HG03135 (cell line): ENCODE measurements at regions not wholly inside any gene's neighbourhood (a gene's known extent, or its start where the extent isn't known, plus 50 kb on each side); places are given as distances from the start of the nearest gene placed in this dataset.
A peak's percentile ranks its signal among the peaks of the same experiment; 100 is the strongest.

ENCODE experiments used
- ATAC-seq: cut with Tn5 transposase; IDR thresholded peaks from one replicate; pipeline ENCODE4 v1.9.1; 2021; ENCODE audit warnings: mild to moderate bottlenecking, moderate library complexity; ENCODE audit not compliant: unreplicated experiment

DNA sequence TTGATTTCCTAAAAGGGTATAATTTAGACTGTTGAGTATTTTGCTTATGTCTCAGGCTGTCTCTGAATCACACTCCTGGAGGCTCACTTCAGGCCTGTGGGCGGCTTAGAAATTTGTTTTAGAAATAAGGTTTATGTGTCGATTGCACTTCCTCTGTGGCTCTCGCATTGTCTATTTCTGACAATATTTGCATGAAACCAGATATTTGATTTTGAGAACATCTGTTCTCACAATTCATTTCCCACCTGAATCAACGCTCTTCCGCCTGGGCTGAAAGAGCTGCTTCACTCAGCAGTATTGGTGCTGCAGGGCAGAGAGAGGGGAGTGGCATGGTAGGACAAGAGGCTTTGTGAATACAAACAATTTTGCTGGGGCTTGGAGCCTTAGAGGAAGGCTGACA, 262.0 kb downstream of the ADRA2A start:
- peak; percentile 82 for ATAC-seq

DNA sequence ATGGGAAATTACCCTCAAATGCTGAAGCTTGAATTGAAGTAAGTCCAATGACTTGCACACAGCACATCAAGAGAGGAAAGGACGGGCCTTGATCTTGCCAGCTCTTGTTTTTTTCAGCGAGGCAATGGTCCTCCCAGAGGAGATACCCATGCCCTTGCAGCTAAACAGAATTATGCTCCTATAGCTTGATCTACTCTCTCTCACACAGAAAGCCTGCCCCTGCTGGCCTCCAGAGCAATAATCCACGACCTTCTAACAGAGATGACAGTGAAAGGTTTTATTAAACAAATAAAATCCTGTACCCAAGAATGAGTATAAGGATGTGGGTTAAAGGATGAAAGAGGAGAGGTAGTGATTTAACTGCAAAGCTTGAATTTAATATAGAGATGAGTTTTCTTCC, 268.0 kb downstream of the ADRA2A start:
- no peak for ATAC-seq

DNA sequence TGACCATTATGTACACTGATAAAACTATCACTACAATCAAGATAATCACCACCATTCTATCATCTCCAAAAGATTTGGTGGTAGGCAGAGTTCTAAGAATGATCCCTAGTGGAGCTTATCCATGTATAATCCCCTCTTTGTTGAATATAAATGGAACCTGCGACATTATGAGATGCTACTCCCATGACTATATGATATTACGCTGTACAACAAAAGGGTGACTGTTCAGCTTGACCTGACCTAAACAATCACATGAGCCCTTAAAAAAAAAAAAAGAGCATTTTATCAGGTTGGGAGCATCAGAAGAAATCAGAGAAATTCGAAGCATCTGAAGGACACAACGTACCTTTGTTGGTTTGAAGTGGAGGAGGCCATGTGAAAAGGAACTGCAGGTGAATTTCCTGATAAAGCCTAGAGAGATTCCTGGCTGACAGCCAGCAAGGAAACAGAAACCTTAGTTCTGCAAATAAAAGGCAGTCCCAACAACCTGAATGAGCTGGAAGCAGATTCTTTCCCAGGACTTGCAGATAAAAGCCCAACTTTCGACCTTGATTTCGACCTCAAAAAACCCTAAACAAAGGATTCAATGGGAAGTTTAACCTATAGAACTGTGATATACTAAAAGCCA, 270.7 kb downstream of the ADRA2A start:
- no peak for ATAC-seq

DNA sequence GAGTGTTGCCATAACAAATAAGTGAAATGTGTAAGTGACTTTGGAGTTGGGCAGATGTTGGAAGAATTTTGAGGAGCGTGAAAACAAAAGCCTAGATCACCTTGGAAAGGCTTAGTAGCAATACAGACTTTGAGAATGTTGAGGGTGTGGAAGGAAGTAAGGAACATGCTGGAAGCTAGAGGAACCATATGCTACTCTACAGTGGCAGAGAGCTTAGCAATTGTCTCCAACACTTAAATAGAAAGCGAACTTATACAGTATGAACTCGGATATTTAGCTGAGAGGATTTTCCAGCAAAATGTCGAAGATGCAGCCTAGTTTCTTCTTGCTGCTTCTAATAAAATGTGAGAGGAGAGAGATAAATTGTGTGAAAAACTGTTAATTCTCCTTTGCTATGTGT, 271.2 kb downstream of the ADRA2A start:
- no peak for ATAC-seq

DNA sequence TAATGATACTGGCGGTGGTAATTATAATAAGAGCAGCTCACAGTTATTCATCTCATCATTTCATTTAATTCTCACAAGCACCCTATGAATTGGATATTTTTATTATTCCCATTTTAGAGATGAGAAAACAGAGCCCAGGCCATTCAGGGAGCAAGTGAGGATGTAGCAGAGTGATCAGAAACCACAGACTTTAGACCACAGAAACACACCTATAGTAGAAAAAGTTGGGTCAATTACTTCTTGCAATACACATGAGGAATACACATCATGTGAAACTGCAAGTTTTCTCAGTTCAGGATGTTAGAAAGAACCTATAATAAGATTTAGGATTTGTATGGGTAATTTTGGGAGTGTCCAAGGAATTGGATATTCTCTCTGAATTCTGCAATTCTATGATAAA, 278.0 kb downstream of the ADRA2A start:
- ATAC-seq = no peak

DNA sequence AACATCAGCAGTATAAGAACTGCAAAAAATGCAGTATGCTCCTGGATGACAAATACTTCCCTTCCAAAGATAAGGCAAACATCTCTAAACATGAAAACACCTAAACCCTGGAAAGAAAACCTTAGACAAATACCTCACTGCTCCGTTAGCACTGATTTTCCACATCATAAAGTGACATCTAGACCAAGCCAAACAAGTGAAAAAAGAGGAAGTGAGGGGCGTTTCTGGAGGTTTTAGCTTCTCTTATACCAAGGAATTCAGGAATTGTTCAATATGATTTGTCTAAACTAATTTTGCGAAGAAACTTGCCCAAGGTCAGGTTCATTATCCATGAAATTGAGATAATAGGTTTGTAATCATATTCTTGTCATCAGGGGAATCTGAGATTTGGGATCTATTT, 279.7 kb downstream of the ADRA2A start:
- ATAC-seq = no peak

DNA sequence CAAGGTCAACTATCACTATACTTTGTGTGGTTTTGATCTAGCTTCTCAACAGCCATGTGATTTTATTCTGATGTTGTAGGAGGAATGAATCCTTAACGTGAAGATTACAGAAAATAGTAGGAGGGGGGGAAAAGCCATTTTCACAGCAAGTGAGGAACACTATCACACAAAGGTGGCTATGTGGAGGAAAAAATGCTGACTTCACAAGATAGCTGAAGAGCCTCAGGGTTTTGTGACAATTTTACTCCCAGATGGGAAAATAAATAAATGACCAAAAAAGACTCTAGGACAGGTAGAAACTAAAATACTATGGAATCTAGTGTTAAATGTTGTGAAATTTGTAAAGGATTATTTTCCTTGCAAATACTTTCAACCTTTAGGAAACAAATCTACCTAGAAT, 281.0 kb downstream of the ADRA2A start:
- no peak for ATAC-seq

DNA sequence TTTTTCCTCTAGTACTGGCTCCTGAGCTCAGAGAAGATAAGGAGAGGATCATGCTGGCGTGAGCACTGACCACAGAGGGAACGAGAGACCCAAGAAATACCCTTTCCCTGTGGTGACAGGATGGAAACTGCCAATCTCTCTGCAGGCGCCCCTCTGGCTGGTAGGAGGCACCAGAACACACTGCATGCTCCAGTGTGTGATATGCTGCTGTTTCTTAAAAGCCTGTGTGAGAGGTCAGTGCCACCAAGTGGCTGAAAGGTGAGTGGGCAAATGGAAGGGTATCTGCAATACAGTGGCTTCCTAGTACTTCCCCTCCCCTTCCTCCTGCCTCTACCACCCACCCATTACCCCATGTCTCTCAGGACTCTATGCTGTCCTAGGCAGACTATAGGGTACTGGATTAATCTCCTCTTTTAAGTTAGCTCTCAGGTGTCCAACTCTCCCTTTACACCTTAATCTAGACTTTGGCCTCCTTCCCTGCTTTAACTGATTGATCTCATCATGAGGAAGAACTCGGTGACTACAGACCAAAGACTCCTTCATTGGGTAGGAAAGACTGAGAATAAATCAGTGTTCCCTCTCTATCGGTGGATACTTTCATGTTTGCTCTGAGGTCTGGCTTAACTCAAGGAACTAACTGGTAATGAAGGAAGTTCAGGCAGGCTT, 283.6 kb downstream of the ADRA2A start:
- ATAC-seq = peak; percentile 85

DNA sequence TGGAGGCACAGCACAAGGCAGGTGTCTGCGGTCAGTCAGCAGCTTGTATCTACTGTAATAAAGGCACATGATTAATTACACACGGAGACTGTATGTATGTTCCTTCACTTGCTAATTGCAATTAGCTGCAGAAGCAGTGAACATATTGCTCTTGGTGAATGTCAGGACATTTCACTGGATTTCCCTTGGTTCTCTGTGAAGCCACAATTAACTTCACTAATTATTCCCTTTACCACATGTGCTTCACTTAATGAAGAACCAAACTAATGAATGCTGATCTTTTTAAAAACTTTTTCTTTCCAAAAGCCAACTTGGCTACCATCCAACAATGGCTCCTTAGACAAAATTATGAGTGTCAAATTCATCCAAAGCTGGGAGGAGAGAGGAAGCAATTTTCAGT, 290.7 kb downstream of the ADRA2A start:
- no peak for ATAC-seq

DNA sequence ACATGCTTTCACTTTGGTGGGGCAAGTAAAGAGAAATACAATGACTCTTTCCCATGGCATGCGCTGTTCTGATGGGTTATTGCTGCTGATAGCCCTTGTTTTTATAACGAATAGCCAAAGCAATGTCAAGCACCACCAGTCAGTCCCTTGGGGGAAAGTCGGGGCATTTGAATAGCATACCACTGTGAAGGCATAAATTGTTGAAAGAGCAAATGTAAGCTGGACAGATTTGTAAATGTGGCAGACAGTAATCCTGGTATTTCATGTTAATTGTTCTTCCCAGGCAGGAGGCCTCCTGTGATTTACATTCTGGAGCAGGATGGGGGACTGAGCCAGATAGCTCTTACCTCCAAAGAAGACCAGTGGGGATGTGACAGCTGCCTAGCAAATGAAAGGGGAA, 293.3 kb downstream of the ADRA2A start:
- no peak for ATAC-seq

DNA sequence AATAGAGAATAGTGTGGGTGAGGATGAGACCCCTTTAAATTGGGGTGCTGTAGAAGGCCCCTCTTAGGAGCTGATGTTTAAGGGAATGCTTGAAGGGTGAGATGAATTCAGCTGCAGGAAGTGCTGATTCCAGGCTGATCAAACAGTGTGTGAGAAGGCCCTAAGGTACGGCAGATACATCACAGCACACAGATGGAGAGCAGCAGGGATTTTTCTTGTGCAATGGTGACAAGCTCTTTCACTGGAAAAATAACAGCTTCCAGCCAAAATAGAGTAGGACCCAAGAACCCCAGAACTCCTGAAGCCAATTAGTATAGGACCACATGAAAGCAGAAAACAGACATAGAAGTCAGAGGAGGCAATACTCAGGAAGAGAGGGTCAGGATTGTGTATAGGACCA, 296.9 kb downstream of the ADRA2A start:
- ATAC-seq = no peak

DNA sequence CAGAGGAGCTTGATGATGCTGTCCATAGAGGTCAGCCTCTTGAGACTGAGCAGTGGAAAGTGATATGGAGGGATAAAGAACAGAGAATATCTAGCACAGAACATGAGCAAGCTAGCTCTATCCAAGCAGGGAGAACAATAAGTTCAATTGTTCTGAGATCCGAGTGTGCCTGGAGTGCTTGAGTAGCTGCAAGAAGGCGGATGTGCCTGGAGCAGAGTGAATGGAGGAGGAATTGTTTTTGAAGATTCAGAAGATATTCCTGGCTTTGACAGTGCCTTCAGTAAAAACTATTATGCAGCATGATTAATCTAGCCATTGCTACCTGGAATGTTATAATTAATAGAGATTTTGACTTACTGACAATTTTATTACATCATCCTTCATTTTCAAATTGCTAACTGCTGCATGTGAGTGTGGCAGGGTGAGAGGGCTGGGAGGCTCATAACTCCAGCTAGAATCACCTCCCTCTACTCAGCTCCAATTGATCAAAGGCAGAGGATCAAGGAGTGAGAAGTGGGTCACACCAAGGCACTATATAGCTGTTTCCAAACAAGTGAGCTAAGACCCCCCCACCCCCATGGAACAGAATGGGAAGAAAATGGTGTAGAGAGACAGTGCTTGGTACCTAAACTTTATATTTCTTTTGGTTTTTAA, 302.8 kb downstream of the ADRA2A start:
- no peak for ATAC-seq

DNA sequence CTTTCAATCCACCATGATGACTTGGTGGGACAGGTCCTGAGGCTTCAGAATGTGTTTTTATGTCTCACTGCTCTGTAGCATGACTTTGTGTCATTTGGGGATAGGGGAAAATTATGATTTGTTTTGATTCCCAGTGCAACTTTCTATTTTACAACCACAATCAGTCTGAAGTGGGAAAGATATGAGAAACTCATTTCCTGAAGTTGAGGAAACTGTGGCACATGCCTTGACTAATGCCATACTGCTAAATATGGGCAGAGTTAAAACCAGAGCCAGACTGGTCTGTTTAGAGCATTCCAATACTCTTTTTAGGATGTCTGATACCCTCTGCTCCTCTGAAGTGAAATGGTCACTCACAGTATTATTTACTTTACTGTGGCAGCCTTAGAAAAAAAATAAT, 307.7 kb downstream of the ADRA2A start:
- ATAC-seq = no peak

DNA sequence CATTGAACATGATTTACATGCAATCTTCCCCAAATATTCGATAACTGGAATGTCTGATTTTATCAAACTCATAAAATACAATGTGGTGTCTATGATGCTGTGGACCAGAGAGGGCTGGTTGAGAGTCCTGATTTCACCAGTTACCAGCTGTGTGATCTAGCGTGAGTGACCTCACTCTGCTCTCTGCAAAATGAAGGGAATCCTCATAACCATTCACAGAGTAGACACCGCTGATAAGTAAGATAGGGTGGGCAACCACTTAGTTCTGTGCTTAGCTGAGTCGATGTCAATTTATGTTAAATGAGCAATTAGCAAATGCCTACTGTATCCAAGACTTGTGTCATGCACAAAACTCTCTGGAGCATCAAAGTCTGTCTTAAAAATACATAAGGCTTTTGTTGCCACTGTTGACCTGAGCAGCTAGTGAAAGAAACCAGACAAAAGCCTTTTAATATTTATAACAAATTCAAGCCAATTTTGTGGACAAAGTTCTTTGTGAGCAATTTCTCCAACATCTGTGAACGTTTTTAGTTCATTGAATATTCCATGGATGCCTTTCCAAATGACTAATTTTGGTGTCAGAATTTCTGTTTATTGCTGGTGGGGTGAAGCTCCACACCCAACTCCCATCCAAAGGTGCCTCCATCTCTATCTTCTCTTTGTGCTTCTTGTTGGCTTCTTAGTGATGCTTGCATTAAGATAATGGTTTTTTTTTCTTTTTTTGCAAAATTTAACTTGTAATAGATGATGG, 314.2 kb downstream of the ADRA2A start:
- no peak for ATAC-seq

DNA sequence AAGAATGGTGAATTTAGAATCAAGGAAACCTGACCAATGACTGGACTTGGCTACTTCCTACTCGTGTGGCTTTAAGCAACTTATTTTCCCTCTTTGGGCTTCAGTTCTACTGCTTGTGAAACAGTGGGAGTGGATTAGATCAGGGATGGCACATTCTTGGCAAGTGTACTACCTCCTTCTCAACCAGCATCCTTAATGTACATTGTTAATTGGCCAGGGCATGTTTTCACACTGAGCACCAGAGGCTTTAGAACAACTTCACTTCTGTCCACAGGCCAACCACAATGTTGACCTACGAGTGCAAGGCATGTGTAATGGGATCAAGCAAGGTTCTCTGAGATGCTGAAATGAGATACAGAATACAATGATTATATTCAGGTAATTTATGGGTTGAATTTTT, 315.3 kb downstream of the ADRA2A start:
- no peak for ATAC-seq

DNA sequence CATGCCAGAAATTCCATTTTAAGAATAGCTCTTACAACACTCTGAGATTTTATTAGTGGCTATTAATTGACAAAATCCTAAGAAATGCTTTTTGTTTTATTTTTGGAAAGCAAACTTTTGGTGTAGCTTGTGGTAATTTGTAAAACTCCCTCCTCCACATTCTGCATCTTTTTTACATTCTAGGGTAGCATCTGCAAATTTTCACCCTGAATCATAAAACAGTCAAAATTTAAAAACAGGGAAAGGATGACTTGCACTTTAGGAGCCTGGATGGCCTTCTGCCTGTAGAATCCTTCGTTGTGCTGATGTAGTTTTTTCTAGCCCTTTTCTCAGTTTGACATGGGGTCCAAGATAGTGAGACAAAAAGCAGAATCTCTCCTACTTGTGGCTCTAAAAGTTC, 316.1 kb downstream of the ADRA2A start:
- ATAC-seq = no peak

DNA sequence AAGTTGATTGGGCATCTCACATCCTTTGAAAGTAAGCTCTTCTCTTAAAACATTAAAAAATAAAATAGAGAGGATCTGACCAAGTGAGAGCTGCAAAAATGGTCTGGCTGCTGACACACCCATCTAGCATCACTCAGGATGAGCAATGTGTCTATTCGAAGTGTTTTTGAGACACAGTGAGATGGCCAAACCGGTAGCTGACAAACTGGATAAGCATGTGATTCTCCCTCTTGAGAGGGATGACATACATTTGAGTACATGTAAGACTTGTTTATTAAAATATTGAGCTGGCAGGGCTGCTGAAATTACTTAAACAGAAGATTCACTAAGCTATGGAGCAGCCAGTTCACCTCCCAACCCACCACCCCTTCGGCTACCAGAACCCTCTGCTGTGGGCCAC, 333.9 kb downstream of the ADRA2A start:
- no peak for ATAC-seq

DNA sequence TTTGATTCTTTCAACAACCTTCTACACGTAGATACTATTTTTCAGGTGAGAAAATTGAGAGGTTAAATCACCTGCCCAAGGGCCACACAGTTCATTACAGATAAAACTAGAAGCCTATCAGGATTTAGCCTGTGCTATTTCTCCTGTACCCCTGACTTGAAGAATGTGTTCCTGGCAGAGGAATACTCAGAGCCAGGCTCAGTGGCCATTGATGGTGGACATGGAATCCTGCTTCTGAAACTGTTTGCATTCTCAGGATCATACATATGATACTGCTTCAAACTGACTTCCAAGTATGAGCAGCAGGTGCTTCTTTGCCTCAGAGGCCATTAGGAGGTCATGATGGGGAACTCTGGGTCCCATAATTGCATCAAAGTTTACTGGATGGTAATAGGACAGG, 348.6 kb downstream of the ADRA2A start:
- ATAC-seq = no peak

DNA sequence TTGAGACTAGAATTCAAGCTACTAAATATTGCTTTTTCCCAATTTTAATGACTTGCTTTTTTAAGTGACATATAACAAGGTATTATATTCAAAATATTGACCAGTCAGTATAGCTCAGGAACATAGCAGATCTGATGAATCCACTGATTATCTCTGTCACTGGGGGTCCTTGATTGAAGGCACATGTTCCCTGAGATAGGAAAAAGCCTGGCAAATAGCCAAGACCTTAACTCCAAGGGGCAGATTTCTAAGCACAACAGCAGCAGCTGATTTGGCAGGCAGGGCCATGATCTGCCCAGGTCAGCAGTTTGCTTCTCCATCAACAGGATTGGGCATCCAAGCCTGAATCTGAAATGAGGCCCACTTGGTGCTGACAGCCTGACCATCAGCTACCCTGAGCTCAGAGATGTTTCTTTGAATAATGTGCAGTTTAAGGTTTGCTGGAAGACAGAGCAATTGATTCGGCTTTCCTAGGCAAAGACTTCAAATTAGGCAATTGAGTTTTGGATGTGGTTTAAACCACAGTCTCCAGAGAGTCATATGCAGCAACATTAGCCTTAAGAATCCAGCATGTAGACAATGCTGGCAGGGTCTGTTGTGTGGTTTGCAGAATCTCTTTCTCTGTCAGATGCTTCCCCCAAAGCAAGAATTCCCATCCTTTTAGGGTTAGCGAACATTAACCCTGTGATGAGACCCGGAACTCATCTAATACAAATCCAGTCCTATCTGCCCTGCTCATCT, 352.6 kb downstream of the ADRA2A start:
- ATAC-seq = no peak

DNA sequence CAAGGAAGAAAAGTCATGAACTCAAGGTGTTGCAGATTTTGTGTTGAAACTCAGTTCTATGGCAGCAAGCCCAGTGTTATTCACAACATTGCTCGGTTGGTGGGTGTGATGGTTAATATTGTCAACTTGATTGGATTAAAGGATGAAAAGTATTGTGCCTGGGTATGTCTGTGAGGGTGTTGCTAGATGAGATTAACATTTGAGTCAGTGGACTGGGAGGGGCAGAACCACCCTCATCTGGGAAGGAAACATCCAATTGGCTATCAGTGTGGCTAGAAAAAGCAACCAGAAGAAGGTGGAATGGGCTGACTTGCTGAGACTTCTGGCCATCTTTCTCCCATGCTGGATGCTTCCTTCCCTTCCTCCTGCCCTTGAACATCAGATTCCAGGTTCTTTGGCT, 353.2 kb downstream of the ADRA2A start:
- ATAC-seq = no peak

DNA sequence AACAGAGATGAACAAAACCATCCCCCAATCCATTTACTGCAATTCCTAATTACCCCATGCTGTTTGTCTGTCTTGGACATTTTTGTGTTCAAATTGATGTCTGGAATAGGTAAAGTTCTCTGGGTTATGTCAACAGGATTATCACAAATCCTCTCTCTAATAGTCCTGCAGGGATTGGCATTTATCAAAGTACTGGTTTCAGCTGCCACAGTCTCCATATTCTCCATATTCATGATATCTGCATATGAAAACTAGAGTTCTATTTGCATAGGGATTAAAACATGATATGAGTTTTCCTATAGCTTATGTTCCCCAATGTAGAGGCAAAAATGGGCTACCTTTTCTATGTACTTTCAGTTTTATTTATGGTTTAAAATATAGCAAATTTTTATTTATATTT, 355.8 kb downstream of the ADRA2A start:
- no peak for ATAC-seq
